Progenitor cell of endocrine pancreas (in vitro differentiated cells): ENCODE measurements at regions not wholly inside any gene's neighbourhood (a gene's known extent, or its start where the extent isn't known, plus 50 kb on each side); places are given as distances from the start of the nearest gene placed in this dataset.

ENCODE experiments used
- DNase-seq: peaks from one replicate; pipeline ENCODE4 v3.0.0; 2021; ENCODE audit warnings: low spot score; ENCODE audit not compliant: unreplicated experiment
- H3K27ac Mint-ChIP-seq: 2 replicates; pipeline ENCODE4 v1.8.0; 2021; ENCODE audit warnings: mild to moderate bottlenecking, moderate library complexity, mixed read lengths
- H3K27me3 Mint-ChIP-seq: 2 replicates; pipeline ENCODE4 v1.8.0; 2021; ENCODE audit warnings: mixed read lengths
- H3K36me3 Mint-ChIP-seq: 2 replicates; pipeline ENCODE4 v1.8.0; 2022; ENCODE audit warnings: mixed read lengths; ENCODE audit not compliant: insufficient read depth
- H3K4me1 Mint-ChIP-seq: 2 replicates; pipeline ENCODE4 v1.8.0; 2021; ENCODE audit warnings: low read depth, mixed read lengths
- H3K4me3 Mint-ChIP-seq: 2 replicates; pipeline ENCODE4 v1.8.0; 2021; ENCODE audit warnings: low read depth, mild to moderate bottlenecking, moderate library complexity, mixed read lengths
- H3K9me3 Mint-ChIP-seq: 2 replicates; pipeline ENCODE4 v1.8.0; 2021; ENCODE audit warnings: low read depth, mixed read lengths
- CTCF ChIP-seq: fragments of 200-600 bp; sonication (generic); IDR thresholded peaks from one replicate; pipeline ENCODE4 v1.5.0; 2021; ENCODE audit warnings: antibody characterized with exemption, mild to moderate bottlenecking; ENCODE audit not compliant: unreplicated experiment

GRCh38 chr10:111531690-111532089 lies 454.9 kb downstream of the ADRA2A start:
- Mint-ChIP-seq H3K27ac (no peak overlapping the region), H3K9me3 (peaks cover 2% of the 10 kb centered on the region)

GRCh38 chr10:111532139-111532538 lies 455.3 kb downstream of the ADRA2A start:
- TF ChIP-seq CTCF = no peak
- Mint-ChIP-seq H3K4me1 (no peaks in the 10 kb centered on the region), H3K9me3 (peaks cover 2% of the 10 kb centered on the region), H3K27ac (no peak overlapping the region), H3K27me3 (no peaks in the 10 kb centered on the region), H3K4me3 (no peak overlapping the region), H3K36me3 (no peaks in the 10 kb centered on the region)
- no peak for DNase-seq

More at GRCh38 chr10:111531690-111532089, 454.9 kb downstream of the ADRA2A start:
- Mint-ChIP-seq H3K27me3 (no peaks in the 10 kb centered on the region), H3K4me3 (no peak overlapping the region), H3K4me1 (no peaks in the 10 kb centered on the region), H3K36me3 (no peaks in the 10 kb centered on the region)
- DNase-seq = no peak
- no peak for TF ChIP-seq CTCF

GRCh38 chr10:111539246-111539645 lies 462.4 kb downstream of the ADRA2A start:
- Mint-ChIP-seq H3K9me3 (no peaks in the 10 kb centered on the region), H3K4me1 (no peaks in the 10 kb centered on the region), H3K27ac (no peak overlapping the region), H3K4me3 (no peak overlapping the region), H3K27me3 (peaks cover 4% of the 10 kb centered on the region), H3K36me3 (no peaks in the 10 kb centered on the region)
- DNase-seq = no peak
- TF ChIP-seq CTCF = no peak

- DNase-seq = no peak
- Mint-ChIP-seq H3K36me3 (no peaks in the 10 kb centered on the region), H3K9me3 (no peaks in the 10 kb centered on the region), H3K4me1 (no peaks in the 10 kb centered on the region), H3K27ac (no peak overlapping the region), H3K4me3 (no peak overlapping the region), H3K27me3 (no peaks in the 10 kb centered on the region)
- TF ChIP-seq CTCF = no peak
Measured at GRCh38 chr10:111543854-111544253, 467.0 kb downstream of the ADRA2A start.

GRCh38 chr10:111545861-111546605 lies 469.2 kb downstream of the ADRA2A start:
- H3K27me3 Mint-ChIP-seq = no peaks in the 10 kb centered on the region
- DNase-seq = no peak
- no peak for TF ChIP-seq CTCF
- no peaks in the 10 kb centered on the region for H3K4me1 Mint-ChIP-seq
- H3K36me3 Mint-ChIP-seq = no peaks in the 10 kb centered on the region
- H3K27ac Mint-ChIP-seq = no peak overlapping the region
- H3K4me3 Mint-ChIP-seq = no peak overlapping the region
- H3K9me3 Mint-ChIP-seq = no peaks in the 10 kb centered on the region
